Erythroblast (primary cell): ENCODE measurements at regions not wholly inside any gene's neighbourhood (a gene's known extent, or its start where the extent isn't known, plus 50 kb on each side); places are given as distances from the start of the nearest gene placed in this dataset.

Experiments
- GATA1 ChIP-seq: IDR thresholded peaks from 2 replicates; pipeline ENCODE4 v1.6.1; 2011; ENCODE audit warnings: low read depth, mild to moderate bottlenecking, control low read depth, low read length, moderate library complexity
- POLR2A ChIP-seq: IDR thresholded peaks from 2 replicates; pipeline ENCODE4 v1.6.1; 2011; ENCODE audit warnings: mild to moderate bottlenecking, low read length

- TF ChIP-seq POLR2A (no peak), GATA1 (no peak)
Observed at GRCh38 chr20:63097336-63097831, 90.6 kb upstream of the BHLHE23 start.
